ENCODE measurements at regions not wholly inside any gene's neighbourhood (a gene's known extent, or its start where the extent isn't known, plus 50 kb on each side); places are given as distances from the start of the nearest gene placed in this dataset.

- no peak overlapping the region for H3K4me3 Mint-ChIP-seq
- H3K4me1 Mint-ChIP-seq: peaks cover 21% of the 10 kb centered on the region
- TF ChIP-seq FOXJ3 (CRISPR knock-in tag; IDR thresholded peaks at IDR 0.05; ENCODE audit: borderline replicate concordance) (no peak), MYBL2 (CRISPR knock-in tag; IDR thresholded peaks at IDR 0.05) (no peak), OVOL2 (CRISPR knock-in tag; IDR thresholded peaks at IDR 0.05; ENCODE audit: borderline replicate concordance) (no peak), JAZF1 (CRISPR knock-in tag; IDR thresholded peaks at IDR 0.05) (no peak), E2F5 (CRISPR knock-in tag; IDR thresholded peaks at IDR 0.05) (no peak), SMAD3 (CRISPR knock-in tag; IDR thresholded peaks at IDR 0.05; ENCODE audit: borderline replicate concordance) (no peak), FOXK1 (CRISPR knock-in tag; IDR thresholded peaks at IDR 0.05) (no peak), TEAD4 (CRISPR knock-in tag; IDR thresholded peaks at IDR 0.05) (no peak), ZNF671 (CRISPR knock-in tag; IDR thresholded peaks at IDR 0.05) (no peak), GTF2I (CRISPR knock-in tag; conservative IDR thresholded peaks at IDR 0.05) (no peak), IRF2 (CRISPR knock-in tag; IDR thresholded peaks at IDR 0.05; ENCODE audit: borderline replicate concordance, low read depth) (no peak), ZNF532 (CRISPR knock-in tag; IDR thresholded peaks at IDR 0.05; ENCODE audit: borderline replicate concordance) (no peak), CREM (CRISPR knock-in tag; IDR thresholded peaks at IDR 0.05) (no peak), ZNF232 (CRISPR knock-in tag; IDR thresholded peaks at IDR 0.05) (no peak), CBFB (CRISPR knock-in tag; IDR thresholded peaks at IDR 0.05; ENCODE audit: low read depth) (no peak), NFATC4 (CRISPR knock-in tag; IDR thresholded peaks at IDR 0.05) (no peak), GRHL2 (CRISPR knock-in tag; IDR thresholded peaks at IDR 0.05; ENCODE audit: insufficient replicate concordance, severe bottlenecking) (no peak), NR1H2 (CRISPR knock-in tag; IDR thresholded peaks at IDR 0.05) (no peak), ZNF423 (CRISPR knock-in tag; IDR thresholded peaks at IDR 0.05) (no peak)
- H3K36me3 Mint-ChIP-seq: peaks cover 60% of the 10 kb centered on the region
- no peaks in the 10 kb centered on the region for H3K27me3 Mint-ChIP-seq (ENCODE audit: low read depth)
- CTCF ChIA-PET: interaction anchor here (0.7 kb wide), 1 partner anchor 15 kb away, joined by 3 read pairs; no protein-coding TSS in a partner anchor
- POLR2A ChIA-PET: no interaction called here
- peak overlapping the region; percentile 2 for H3K27ac Mint-ChIP-seq
- ATAC-seq: no peak
- H3K9me3 Mint-ChIP-seq: peaks cover 15% of the 10 kb centered on the region
- DNase-seq (ENCODE audit: low spot score): no peak
Observed at GRCh38 chr6:144466716-144467115, 181.6 kb downstream of the UTRN start.

- Mint-ChIP-seq H3K4me1 (peaks cover 21% of the 10 kb centered on the region), H3K27me3 (ENCODE audit: low read depth) (no peaks in the 10 kb centered on the region), H3K4me3 (no peak overlapping the region), H3K9me3 (peaks cover 17% of the 10 kb centered on the region), H3K27ac (peak overlapping the region; percentile 2), H3K36me3 (peaks cover 60% of the 10 kb centered on the region)
- TF ChIP-seq ESRRA (CRISPR knock-in tag; IDR thresholded peaks at IDR 0.05; ENCODE audit: borderline replicate concordance) (no peak), ZNF263 (CRISPR knock-in tag; IDR thresholded peaks at IDR 0.05; ENCODE audit: low read depth) (no peak), CREB1 (CRISPR knock-in tag; IDR thresholded peaks at IDR 0.05) (no peak), TCF7 (CRISPR knock-in tag; IDR thresholded peaks at IDR 0.05; ENCODE audit: low read depth) (no peak), USF2 (CRISPR knock-in tag; IDR thresholded peaks at IDR 0.05) (no peak)
- DNase-seq (ENCODE audit: low spot score) (no peak), ATAC-seq (peak; percentile 69)
- ChIA-PET CTCF (interaction anchor here (0.7 to 1.5 kb wide), 2 partner anchors 13 to 15 kb away, joined by 3 to 4 read pairs; no protein-coding TSS in a partner anchor), POLR2A (interaction anchor here (0.6 kb wide), 1 partner anchor 378 kb away, joined by 3 read pairs; no protein-coding TSS in a partner anchor)
Observed at GRCh38 chr6:144467172-144467762, 182.1 kb downstream of the UTRN start.

Measured in WTC11 (cell line).